Transverse colon (tissue), 4 donors: ENCODE measurements at regions not wholly inside any gene's neighbourhood (a gene's known extent, or its start where the extent isn't known, plus 50 kb on each side); places are given as distances from the start of the nearest gene placed in this dataset.

Experiments used
- EP300 ChIP-seq: sonication (generic); formaldehyde crosslinking; IDR thresholded peaks from one replicate; pipeline ENCODE4 v1.6.1; 2017; ENCODE audit warnings: antibody characterized with exemption, low read depth
- POLR2A ChIP-seq: fragments of 450-650 bp; IDR thresholded peaks from one replicate; pipeline ENCODE4 v1.6.1; 2016; ENCODE audit warnings: antibody characterized with exemption, mild to moderate bottlenecking, moderate library complexity
- POLR2AphosphoS5 ChIP-seq, 3 donors: sonication (generic); formaldehyde crosslinking; IDR thresholded peaks; one replicate each; pipeline ENCODE4 v1.6.1; 2016; ENCODE audit warnings: antibody characterized with exemption in 3 of 3
- TF ChIP-seq, protein P1 (sequence below), 5 experiments: fragments of 200-600 bp in 3 of 5; fragments of 450-650 bp in 2 of 5; sonication (generic) in 3 of 5; IDR thresholded peaks; 1 replicate in 2 of 5; 2 replicates in 3 of 5; pipeline ENCODE4 v1.5.1; 2016 to 2017; ENCODE audit warnings: antibody characterized with exemption in 5 of 5, inconsistent platforms in 3 of 5, mild to moderate bottlenecking in 2 of 5, moderate library complexity in 1 of 5

DNA sequence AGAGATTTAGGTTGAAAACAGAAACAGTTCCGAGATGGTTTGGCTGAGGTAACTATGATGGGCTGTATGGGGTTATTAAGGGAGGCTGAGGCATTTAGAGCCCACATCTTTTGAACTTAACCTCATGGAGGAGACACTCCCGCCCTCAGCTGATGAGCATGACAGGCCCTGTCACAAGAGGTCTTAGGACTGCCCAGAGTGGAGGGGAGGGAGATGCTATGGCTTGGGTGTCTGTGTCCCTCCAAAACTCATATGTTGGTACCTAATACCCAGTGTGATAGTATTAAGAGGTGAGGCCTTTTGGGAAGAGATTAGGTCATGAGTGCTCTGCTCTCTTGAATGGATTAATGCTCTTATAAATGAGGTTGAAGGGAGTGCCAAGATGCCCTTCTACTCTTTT lies 126.6 kb downstream of the CDC5L start:
- no peak for TF ChIP-seq POLR2A
- TF ChIP-seq, protein P1, sequence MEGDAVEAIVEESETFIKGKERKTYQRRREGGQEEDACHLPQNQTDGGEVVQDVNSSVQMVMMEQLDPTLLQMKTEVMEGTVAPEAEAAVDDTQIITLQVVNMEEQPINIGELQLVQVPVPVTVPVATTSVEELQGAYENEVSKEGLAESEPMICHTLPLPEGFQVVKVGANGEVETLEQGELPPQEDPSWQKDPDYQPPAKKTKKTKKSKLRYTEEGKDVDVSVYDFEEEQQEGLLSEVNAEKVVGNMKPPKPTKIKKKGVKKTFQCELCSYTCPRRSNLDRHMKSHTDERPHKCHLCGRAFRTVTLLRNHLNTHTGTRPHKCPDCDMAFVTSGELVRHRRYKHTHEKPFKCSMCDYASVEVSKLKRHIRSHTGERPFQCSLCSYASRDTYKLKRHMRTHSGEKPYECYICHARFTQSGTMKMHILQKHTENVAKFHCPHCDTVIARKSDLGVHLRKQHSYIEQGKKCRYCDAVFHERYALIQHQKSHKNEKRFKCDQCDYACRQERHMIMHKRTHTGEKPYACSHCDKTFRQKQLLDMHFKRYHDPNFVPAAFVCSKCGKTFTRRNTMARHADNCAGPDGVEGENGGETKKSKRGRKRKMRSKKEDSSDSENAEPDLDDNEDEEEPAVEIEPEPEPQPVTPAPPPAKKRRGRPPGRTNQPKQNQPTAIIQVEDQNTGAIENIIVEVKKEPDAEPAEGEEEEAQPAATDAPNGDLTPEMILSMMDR (IDR thresholded peaks at IDR 0.05): no peak
- no peak for TF ChIP-seq EP300
- no peak for TF ChIP-seq POLR2AphosphoS5 (IDR thresholded peaks at IDR 0.05)
